Prostate gland (tissue), 2 donors: ENCODE measurements at regions not wholly inside any gene's neighbourhood (a gene's known extent, or its start where the extent isn't known, plus 50 kb on each side); places are given as distances from the start of the nearest gene placed in this dataset.

Experiments used
- DNase-seq: peaks from one replicate; pipeline ENCODE4 v3.0.0-alpha.2; 2019; ENCODE audit warnings: low spot score
- H3K27ac ChIP-seq, 2 donors: fragments of 200-600 bp; sonication (generic); 2 replicates each; pipeline ENCODE4 v1.5.1; 2017 to 2019
- H3K27me3 ChIP-seq: fragments of 200-600 bp; sonication (generic); replicated peaks from 2 replicates; pipeline ENCODE4 v1.5.1; 2019; ENCODE audit not compliant: insufficient read depth
- H3K36me3 ChIP-seq, 2 donors: fragments of 200-600 bp; sonication (generic); 1 replicate in 1 of 2; 2 replicates in 1 of 2; pipeline versions ENCODE4 v1.5.1 to v1.8.1; 2017 to 2019
- H3K4me1 ChIP-seq: fragments of 200-600 bp; sonication (generic); replicated peaks from 2 replicates; pipeline ENCODE4 v1.5.1; 2019
- H3K4me3 ChIP-seq, 2 donors: fragments of 200-600 bp; sonication (generic); 2 replicates each; pipeline ENCODE4 v1.5.1; 2017 to 2019
- H3K9me3 ChIP-seq: fragments of 200-600 bp; sonication (generic); 2 replicates; pipeline ENCODE4 v1.5.1; 2017
- CTCF ChIP-seq, 4 experiments: fragments of 200-600 bp in 2 of 4; fragments of 450-650 bp in 2 of 4; sonication (generic) in 2 of 4; IDR thresholded peaks; 1 replicate in 3 of 4; 2 replicates in 1 of 4; pipeline ENCODE4 v1.5.1; 2016 to 2019; ENCODE audit warnings: antibody characterized with exemption in 4 of 4, mild to moderate bottlenecking in 2 of 4, moderate library complexity in 2 of 4
- POLR2A ChIP-seq: fragments of 450-650 bp; IDR thresholded peaks from one replicate; pipeline ENCODE4 v1.6.1; 2016; ENCODE audit warnings: antibody characterized with exemption, mild to moderate bottlenecking
- POLR2AphosphoS5 ChIP-seq: sonication (generic); formaldehyde crosslinking; IDR thresholded peaks from one replicate; pipeline ENCODE4 v1.6.1; 2017; ENCODE audit warnings: antibody characterized with exemption
- WGBS: methylation state at CpG from one replicate; pipeline ENCODE4 v1.1.5; 2018; 5-methylcytosine and 5-hydroxymethylcytosine counted together
- intact Hi-C: fragments of 100-400 bp; cut with DNase I; formaldehyde crosslinking; loops from one replicate; pipeline ENCODE4 v1.14.2; 2022

- Histone ChIP-seq H3K27me3 (no peaks in the 10 kb centered on the region), H3K9me3 (no peaks in the 10 kb centered on the region), H3K27ac (no peak overlapping the region), H3K4me3 (no peak overlapping the region), H3K36me3 (no peaks in the 10 kb centered on the region), H3K4me1 (no peaks in the 10 kb centered on the region)
- intact Hi-C loops, result no loop called here
- WGBS, result 75% methylated on average over 5 of the region's 5 CpGs
- no peak for DNase-seq
- TF ChIP-seq CTCF (IDR thresholded peaks at IDR 0.05), result no peak
- TF ChIP-seq POLR2AphosphoS5, result no peak
- no peak for TF ChIP-seq POLR2A
Observed at GRCh38 chr22:22180738-22181285, 63.8 kb upstream of the VPREB1 start.

- Histone ChIP-seq H3K4me1 (no peaks in the 10 kb centered on the region), H3K27me3 (no peaks in the 10 kb centered on the region), H3K4me3 (no peak overlapping the region), H3K27ac (no peak overlapping the region), H3K36me3 (no peaks in the 10 kb centered on the region), H3K9me3 (no peaks in the 10 kb centered on the region)
- TF ChIP-seq POLR2A (no peak), CTCF (IDR thresholded peaks at IDR 0.05) (no peak), POLR2AphosphoS5 (no peak)
- DNase-seq, result no peak
- intact Hi-C loops, result no loop called here
- 82% methylated on average over 3 of the region's 3 CpGs for WGBS
Observed at GRCh38 chr22:22179858-22180257, 64.7 kb upstream of the VPREB1 start.

- no peak for DNase-seq
- intact Hi-C loops, result no loop called here
- Histone ChIP-seq H3K27ac (no peak overlapping the region), H3K36me3 (no peaks in the 10 kb centered on the region), H3K9me3 (no peaks in the 10 kb centered on the region), H3K27me3 (no peaks in the 10 kb centered on the region), H3K4me3 (no peak overlapping the region), H3K4me1 (no peaks in the 10 kb centered on the region)
- WGBS, result 44% methylated on average over 2 of the region's 2 CpGs
- TF ChIP-seq POLR2A (no peak), POLR2AphosphoS5 (no peak), CTCF (IDR thresholded peaks at IDR 0.05) (no peak)
Observed at GRCh38 chr22:22178992-22179391, 65.6 kb upstream of the VPREB1 start.

GRCh38 chr22:22178355-22178965 is 66.1 kb upstream of the VPREB1 start:
- Histone ChIP-seq H3K36me3 (no peaks in the 10 kb centered on the region), H3K4me1 (no peaks in the 10 kb centered on the region), H3K27ac (no peak overlapping the region), H3K27me3 (no peaks in the 10 kb centered on the region), H3K4me3 (no peak overlapping the region), H3K9me3 (no peaks in the 10 kb centered on the region)
- TF ChIP-seq POLR2AphosphoS5 (no peak), CTCF (IDR thresholded peaks at IDR 0.05) (no peak), POLR2A (no peak)
- 81% methylated on average over 2 of the region's 2 CpGs for WGBS
- DNase-seq, result no peak
- intact Hi-C loops, result no loop called here

- intact Hi-C loops, result no loop called here
Observed at GRCh38 chr22:22176929-22177616, 67.5 kb upstream of the VPREB1 start.

More at GRCh38 chr22:22176929-22177616, 67.5 kb upstream of the VPREB1 start:
- Histone ChIP-seq H3K9me3 (no peaks in the 10 kb centered on the region), H3K27ac (no peak overlapping the region), H3K4me3 (no peak overlapping the region), H3K4me1 (no peaks in the 10 kb centered on the region), H3K36me3 (no peaks in the 10 kb centered on the region), H3K27me3 (no peaks in the 10 kb centered on the region)
- TF ChIP-seq POLR2AphosphoS5 (no peak), CTCF (IDR thresholded peaks at IDR 0.05) (no peak), POLR2A (no peak)
- no peak for DNase-seq
- WGBS, result 56% methylated on average over 4 of the region's 4 CpGs
